A673 (cell line): ENCODE measurements at regions not wholly inside any gene's neighbourhood (a gene's known extent, or its start where the extent isn't known, plus 50 kb on each side); places are given as distances from the start of the nearest gene placed in this dataset.

Experiments used
- BruUV-seq: library from RNA; stranded (reverse); fragments of 400-500 nt; replicated peaks from 2 replicates; lab custom pipeline; 2021; lab: Mats Ljungman, UMichigan
- CTCF ChIA-PET: fragments of 300-600 bp; sonication (Branson Sonifier 250); formaldehyde crosslinking; loops from one replicate; lab custom pipeline; 2022; ENCODE audit warnings: antibody characterized with exemption; lab: Charles Lee
- POLR2A ChIA-PET: fragments of 300-600 bp; sonication (Branson Sonifier 250); formaldehyde crosslinking; loops from one replicate; lab custom pipeline; 2022; ENCODE audit warnings: antibody characterized with exemption; ENCODE audit not compliant: low non-redundant PET; lab: Charles Lee
- DNase-seq: peaks from one replicate; pipeline ENCODE4 v3.0.0-alpha.2; 2015; ENCODE audit warnings: low spot score
- H3K27ac ChIP-seq: fragments of 200-600 bp; sonication (generic); 2 replicates; pipeline ENCODE4 v1.5.1; 2016; ENCODE audit warnings: mixed run types, low read depth, mild to moderate bottlenecking, mixed read lengths, antibody characterized with exemption, low read length; ENCODE audit not compliant: poor library complexity, severe bottlenecking
- H3K27me3 ChIP-seq: fragments of 200-600 bp; sonication (generic); replicated peaks from 2 replicates; pipeline ENCODE4 v1.6.1; 2017; ENCODE audit warnings: mixed run types, low read depth, mild to moderate bottlenecking, mixed read lengths, antibody characterized with exemption, low read length; ENCODE audit not compliant: insufficient read depth, poor library complexity
- H3K36me3 ChIP-seq: fragments of 200-600 bp; sonication (generic); 2 replicates; pipeline ENCODE4 v1.6.1; 2016; ENCODE audit warnings: mixed run types, mild to moderate bottlenecking, mixed read lengths, antibody characterized with exemption, low read length; ENCODE audit not compliant: insufficient read depth, poor library complexity, severe bottlenecking
- H3K4me1 ChIP-seq: fragments of 200-600 bp; sonication (generic); 2 replicates; pipeline ENCODE4 v1.6.1; 2017; ENCODE audit warnings: mixed run types, mild to moderate bottlenecking, mixed read lengths, antibody characterized with exemption, low read length; ENCODE audit not compliant: insufficient read depth, poor library complexity, severe bottlenecking
- H3K4me3 ChIP-seq: fragments of 200-600 bp; sonication (generic); 2 replicates; pipeline ENCODE4 v1.5.1; 2016; ENCODE audit warnings: low read depth, mixed run types, mild to moderate bottlenecking, mixed read lengths, low read length; ENCODE audit not compliant: poor library complexity, severe bottlenecking
- H3K9me3 ChIP-seq: fragments of 200-600 bp; sonication (generic); 2 replicates; pipeline ENCODE4 v1.6.1; 2016; ENCODE audit warnings: mixed run types, low read depth, mild to moderate bottlenecking, mixed read lengths, antibody characterized with exemption, low read length; ENCODE audit not compliant: poor library complexity, severe bottlenecking
- CTCF ChIP-seq: fragments of 300-800, 200-600 bp; sonication (generic); conservative IDR thresholded peaks from 2 replicates; pipeline ENCODE4 v1.5.1; 2017; ENCODE audit warnings: low read depth, mild to moderate bottlenecking, antibody characterized with exemption, low read length, moderate library complexity, mixed read lengths
- EZH2 ChIP-seq: fragments of 200-600 bp; sonication (generic); IDR thresholded peaks from 2 replicates; pipeline ENCODE4 v1.6.1; 2017; ENCODE audit warnings: borderline replicate concordance, low read depth, mild to moderate bottlenecking, mixed read lengths, antibody characterized with exemption, low read length; ENCODE audit not compliant: poor library complexity, severe bottlenecking
- intact Hi-C: fragments of 100-400 bp; cut with micrococcal nuclease; formaldehyde crosslinking; loops from one replicate; pipeline ENCODE4 v1.10.0; 2022; ENCODE audit not compliant: unreplicated experiment

GRCh38 chr18:10310626-10311025 lies 143.8 kb upstream of the APCDD1 start:
- Histone ChIP-seq H3K4me1 (no peaks in the 10 kb centered on the region), H3K4me3 (no peak overlapping the region), H3K9me3 (no peaks in the 10 kb centered on the region), H3K27ac (no peak overlapping the region), H3K27me3 (no peaks in the 10 kb centered on the region), H3K36me3 (no peaks in the 10 kb centered on the region)
- no TSS peak for BruUV-seq
- no peak for DNase-seq
- ChIA-PET POLR2A (no interaction called here), CTCF (no interaction called here)
- intact Hi-C loops: no loop called here
- TF ChIP-seq CTCF (no peak), EZH2 (no peak)

DNA sequence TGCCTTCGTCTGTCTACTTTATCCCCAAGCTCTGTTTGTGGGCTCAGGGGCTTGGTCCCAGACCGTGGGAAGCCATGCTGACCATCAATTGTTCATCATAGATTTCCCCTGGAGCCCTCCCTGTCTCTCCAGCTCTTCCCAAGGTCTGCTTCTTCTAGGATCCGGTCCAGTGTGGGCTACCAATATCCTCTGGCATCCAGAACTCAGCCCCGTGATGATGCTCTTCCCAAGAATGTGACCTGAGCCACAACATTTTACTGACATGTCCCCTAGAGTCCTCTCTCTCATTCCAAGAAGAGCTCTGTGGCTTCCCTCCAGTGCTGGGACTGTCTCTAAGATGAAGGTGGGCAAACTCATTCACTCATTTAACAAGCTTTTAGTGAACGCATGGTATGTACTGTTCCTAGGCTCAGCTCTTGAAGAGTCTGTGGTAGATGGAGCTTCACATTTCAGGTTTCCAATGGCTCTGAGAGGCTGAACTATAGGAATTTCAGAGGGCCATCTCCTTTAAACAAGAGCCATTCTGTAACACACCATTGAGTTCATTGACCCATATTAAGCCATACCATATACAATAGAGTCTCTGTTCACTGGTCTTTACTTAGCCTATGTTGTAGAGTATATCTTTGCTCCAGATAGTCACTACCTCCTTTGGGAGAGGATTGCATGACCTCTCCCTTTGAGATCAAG lies 142.0 kb upstream of the APCDD1 start:
- Histone ChIP-seq H3K4me3 (no peak overlapping the region), H3K9me3 (no peaks in the 10 kb centered on the region), H3K4me1 (no peaks in the 10 kb centered on the region), H3K27me3 (no peaks in the 10 kb centered on the region), H3K27ac (no peak overlapping the region), H3K36me3 (no peaks in the 10 kb centered on the region)
- BruUV-seq: no TSS peak
- DNase-seq: no peak
- intact Hi-C loops: no loop called here
- ChIA-PET POLR2A (no interaction called here), CTCF (no interaction called here)
- TF ChIP-seq EZH2 (no peak), CTCF (no peak)

DNA sequence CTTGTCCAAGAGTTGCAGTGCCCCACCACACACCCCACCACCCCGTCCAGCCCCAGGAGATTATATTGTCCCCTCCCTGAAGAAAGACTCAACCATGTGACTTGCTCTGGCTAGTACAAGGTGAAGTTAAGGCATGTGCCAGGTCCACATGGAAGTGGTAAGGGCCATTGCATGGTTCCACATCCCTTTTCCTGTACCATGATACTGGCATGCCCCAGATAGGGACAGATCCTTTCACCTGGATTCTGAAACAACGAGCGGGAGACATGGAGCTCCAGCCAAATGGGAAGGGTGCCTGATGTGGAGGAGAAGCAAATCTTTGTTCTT lies 141.5 kb upstream of the APCDD1 start:
- no peaks in the 10 kb centered on the region for H3K36me3 ChIP-seq
- intact Hi-C loops: no loop called here
- no peak overlapping the region for H3K4me3 ChIP-seq
- no peak for TF ChIP-seq EZH2
- TF ChIP-seq CTCF: no peak
- no peak for DNase-seq
- H3K9me3 ChIP-seq: no peaks in the 10 kb centered on the region
- H3K4me1 ChIP-seq: no peaks in the 10 kb centered on the region
- no peaks in the 10 kb centered on the region for H3K27me3 ChIP-seq
- POLR2A ChIA-PET: no interaction called here
- H3K27ac ChIP-seq: no peak overlapping the region
- CTCF ChIA-PET: no interaction called here
- BruUV-seq: no TSS peak
